ENCODE measurements at regions not wholly inside any gene's neighbourhood (a gene's known extent, or its start where the extent isn't known, plus 50 kb on each side); places are given as distances from the start of the nearest gene placed in this dataset.

- peaks cover 21 to 27% of the 10 kb centered on the region in 2 donors for H3K9me3 ChIP-seq (replicated peaks in 1 of 2; ENCODE audit: control insufficient read depth in 1 of 2, insufficient read depth in 1 of 2, low read length in 2 of 2)
- intact Hi-C loops (cut with micrococcal nuclease) = no loop called here
- H3K4me2 ChIP-seq (replicated peaks; ENCODE audit: extremely low read depth, low read length, poor library complexity, severe bottlenecking) = no peak overlapping the region
- no peak overlapping the region for H3K27ac ChIP-seq (ENCODE audit: low read depth in 1 of 2, low read length in 2 of 2)
- peaks cover 0 to 22% (median 9%) of the 10 kb centered on the region in 7 donors for H3K9me3 Mint-ChIP-seq
- H3K9ac ChIP-seq (ENCODE audit: insufficient read depth, low read length, poor library complexity, severe bottlenecking) = no peak overlapping the region
- no peaks in the 10 kb centered on the region for H3K27me3 ChIP-seq (ENCODE audit: control insufficient read depth in 2 of 2, insufficient read depth in 2 of 2, low read length in 2 of 2)
- H4K20me1 ChIP-seq (ENCODE audit: insufficient read depth, low read length) = no peaks in the 10 kb centered on the region
- no peak overlapping the region for H3K4me3 ChIP-seq (replicated peaks in 1 of 3; ENCODE audit: low read depth in 2 of 3, low read length in 3 of 3)
- no peaks in the 10 kb centered on the region for H3K4me1 ChIP-seq (ENCODE audit: control insufficient read depth in 1 of 2, insufficient read depth in 2 of 2, low read length in 2 of 2)
- H3K36me3 ChIP-seq (replicated peaks in 1 of 2; ENCODE audit: control insufficient read depth in 1 of 2, insufficient read depth in 2 of 2, low read length in 2 of 2) = no peaks in the 10 kb centered on the region
- H3K36me3 Mint-ChIP-seq = no peaks in the 10 kb centered on the region
- no peaks in the 10 kb centered on the region for H3K79me2 ChIP-seq (ENCODE audit: insufficient read depth, low read length)
- H3K4me1 Mint-ChIP-seq = no peaks in the 10 kb centered on the region
- H3K27me3 Mint-ChIP-seq (ENCODE audit: low read depth in 3 of 3) = peaks cover 0 to 2% (median 0%) of the 10 kb centered on the region in 3 donors
- no peak overlapping the region for H3K27ac Mint-ChIP-seq
- TF ChIP-seq CTCF (IDR thresholded peaks at IDR 0.05) = no peak
- H3K4me3 Mint-ChIP-seq = no peak overlapping the region
- WGBS (ENCODE audit: insufficient coverage) = 83% methylated on average over 1 of the region's 7 CpGs
- H2AFZ ChIP-seq (ENCODE audit: insufficient read depth, low read depth, low read length, poor library complexity, severe bottlenecking) = no peak overlapping the region
- no peak for DNase-seq
Measured at GRCh38 chr3:25324954-25325655, 103.0 kb upstream of the RARB start.

GRCh38 chr3:25335356-25335755 is 92.7 kb upstream of the RARB start:
- H3K27me3 Mint-ChIP-seq (ENCODE audit: low read depth in 3 of 3) = no peaks in the 10 kb centered on the region

More at GRCh38 chr3:25335356-25335755, 92.7 kb upstream of the RARB start:
- Histone ChIP-seq H3K27ac (ENCODE audit: low read depth in 1 of 2, low read length in 2 of 2) (no peak overlapping the region), H4K20me1 (ENCODE audit: insufficient read depth, low read length) (no peaks in the 10 kb centered on the region), H3K4me3 (replicated peaks in 1 of 3; ENCODE audit: low read depth in 2 of 3, low read length in 3 of 3) (no peak overlapping the region), H2AFZ (ENCODE audit: insufficient read depth, low read depth, low read length, poor library complexity, severe bottlenecking) (no peak overlapping the region), H3K9ac (ENCODE audit: insufficient read depth, low read length, poor library complexity, severe bottlenecking) (no peak overlapping the region), H3K9me3 (replicated peaks in 1 of 2; ENCODE audit: control insufficient read depth in 1 of 2, insufficient read depth in 1 of 2, low read length in 2 of 2) (no peaks in the 10 kb centered on the region), H3K79me2 (ENCODE audit: insufficient read depth, low read length) (no peaks in the 10 kb centered on the region), H3K4me2 (replicated peaks; ENCODE audit: extremely low read depth, low read length, poor library complexity, severe bottlenecking) (no peak overlapping the region), H3K27me3 (ENCODE audit: control insufficient read depth in 2 of 2, insufficient read depth in 2 of 2, low read length in 2 of 2) (no peaks in the 10 kb centered on the region), H3K4me1 (ENCODE audit: control insufficient read depth in 1 of 2, insufficient read depth in 2 of 2, low read length in 2 of 2) (no peaks in the 10 kb centered on the region), H3K36me3 (replicated peaks in 1 of 2; ENCODE audit: control insufficient read depth in 1 of 2, insufficient read depth in 2 of 2, low read length in 2 of 2) (no peaks in the 10 kb centered on the region)
- H3K9me3 Mint-ChIP-seq = peaks cover 0 to 9% (median 2%) of the 10 kb centered on the region in 7 donors
- no CpG with 5 or more reads among the region's 1 CpG for WGBS (ENCODE audit: insufficient coverage)
- H3K4me3 Mint-ChIP-seq = no peak overlapping the region
- no peaks in the 10 kb centered on the region for H3K4me1 Mint-ChIP-seq
- no peak for DNase-seq
- no peaks in the 10 kb centered on the region for H3K36me3 Mint-ChIP-seq
- intact Hi-C loops (cut with micrococcal nuclease) = no loop called here
- no peak overlapping the region for H3K27ac Mint-ChIP-seq
- no peak for TF ChIP-seq CTCF (IDR thresholded peaks at IDR 0.05)

Data from CD14-positive monocyte (primary cell).